ENCODE measurements at regions not wholly inside any gene's neighbourhood (a gene's known extent, or its start where the extent isn't known, plus 50 kb on each side); places are given as distances from the start of the nearest gene placed in this dataset.
A peak's percentile ranks its signal among the peaks of the same experiment; 100 is the strongest.
"Not testable (repeated sequence)": the region's sequence is repeated elsewhere in the genome, so short reads cannot be mapped to it uniquely, and the experiment has no call there.

- not testable (repeated sequence) for H3K4me3 Mint-ChIP-seq; H3K36me3 Mint-ChIP-seq; DNase-seq; H3K4me1 Mint-ChIP-seq; H3K27me3 Mint-ChIP-seq; ATAC-seq (replicated peaks); H3K27ac Mint-ChIP-seq
- peaks cover 11 to 13% of the 10 kb centered on the region in 2 donors for H3K9me3 Mint-ChIP-seq
These were observed 131.4 kb downstream of the IGLL1 start for GRCh38 chr22:23448499-23449288.

- H3K4me1 Mint-ChIP-seq: no peaks in the 10 kb centered on the region
- no peak for ATAC-seq (replicated peaks)
- H3K9me3 Mint-ChIP-seq: peaks cover 11 to 15% of the 10 kb centered on the region in 2 donors
- H3K36me3 Mint-ChIP-seq: peaks cover 2 to 7% of the 10 kb centered on the region in 2 donors
- H3K27me3 Mint-ChIP-seq: no peaks in the 10 kb centered on the region
- DNase-seq: no peak
- H3K27ac Mint-ChIP-seq: no peak overlapping the region
- H3K4me3 Mint-ChIP-seq: no peak overlapping the region
These were observed 133.2 kb downstream of the IGLL1 start for GRCh38 chr22:23446796-23447350.

DNA sequence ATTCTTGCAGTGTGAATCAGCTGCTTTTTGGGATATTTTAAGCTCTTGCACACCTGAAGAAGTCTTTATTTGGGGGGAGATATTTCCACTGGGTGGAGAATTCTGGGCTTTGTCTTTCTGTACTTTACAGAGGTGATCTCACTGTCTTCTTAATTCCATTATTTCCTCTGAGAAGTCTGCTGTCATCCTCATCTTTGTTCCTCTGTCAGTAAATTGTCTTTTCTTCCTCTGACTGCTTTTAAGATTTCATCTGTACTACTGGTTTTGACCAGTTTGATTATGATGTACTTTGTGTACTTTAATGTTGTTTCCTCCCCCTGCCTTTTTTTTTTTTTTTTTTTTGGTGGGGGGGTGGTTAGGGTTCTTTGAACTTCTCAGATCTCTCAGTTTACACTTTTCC lies 133.9 kb downstream of the IGLL1 start:
- not testable (repeated sequence) for H3K27ac Mint-ChIP-seq; ATAC-seq (replicated peaks); H3K27me3 Mint-ChIP-seq

DNA sequence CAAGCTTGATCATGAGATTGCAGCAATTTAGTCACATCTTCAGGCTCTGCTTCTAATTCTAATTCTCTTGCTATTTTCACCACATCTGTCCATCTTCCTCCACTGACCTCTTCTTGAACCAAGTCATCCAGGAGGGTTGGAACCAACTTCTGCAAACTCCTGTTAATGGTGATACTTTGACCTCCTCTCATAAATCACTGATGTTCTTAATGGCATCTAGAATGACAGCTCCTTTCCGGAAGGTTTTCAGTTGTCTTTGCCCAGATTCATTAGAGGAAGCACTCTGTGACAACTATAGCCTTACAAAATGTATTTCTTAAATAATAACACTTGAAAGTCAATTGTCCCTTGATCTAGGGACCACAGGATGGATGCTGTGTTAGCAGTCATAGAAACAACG lies 136.2 kb downstream of the IGLL1 start:
- H3K36me3 Mint-ChIP-seq; H3K27ac Mint-ChIP-seq; H3K27me3 Mint-ChIP-seq; DNase-seq; ATAC-seq (replicated peaks); H3K4me1 Mint-ChIP-seq; H3K4me3 Mint-ChIP-seq: not testable (repeated sequence)
- peaks cover 11 to 16% of the 10 kb centered on the region in 2 donors for H3K9me3 Mint-ChIP-seq

More for the DNA sequence above, 133.9 kb downstream of the IGLL1 start:
- not testable (repeated sequence) for H3K4me1 Mint-ChIP-seq, H3K4me3 Mint-ChIP-seq, H3K36me3 Mint-ChIP-seq, DNase-seq
- H3K9me3 Mint-ChIP-seq: peaks cover 11 to 16% of the 10 kb centered on the region in 2 donors

GRCh38 chr22:23439581-23439980 lies 140.5 kb downstream of the IGLL1 start:
- H3K9me3 Mint-ChIP-seq; H3K27me3 Mint-ChIP-seq; ATAC-seq (replicated peaks); H3K4me1 Mint-ChIP-seq; H3K27ac Mint-ChIP-seq; DNase-seq; H3K4me3 Mint-ChIP-seq; H3K36me3 Mint-ChIP-seq: not testable (repeated sequence)

DNA sequence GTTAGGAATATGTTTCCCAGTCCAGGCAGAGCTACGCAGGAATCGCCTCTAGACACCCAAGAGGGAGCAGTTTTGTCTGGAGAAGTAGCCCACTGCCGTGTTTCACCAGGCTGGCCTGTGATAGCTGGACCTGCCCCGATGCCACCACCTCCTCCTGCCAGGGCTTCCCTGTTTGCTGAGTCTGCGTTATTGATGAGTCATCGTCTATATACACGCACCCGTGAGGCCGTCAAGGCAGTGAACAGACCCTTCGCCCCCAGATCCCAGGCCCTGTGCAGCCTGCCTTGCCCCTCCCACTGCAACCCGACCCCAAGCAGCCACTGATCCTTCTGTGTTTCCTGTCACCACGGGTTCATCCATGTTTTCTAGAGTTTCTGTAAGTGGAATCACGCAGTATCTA lies 141.9 kb downstream of the IGLL1 start:
- Mint-ChIP-seq H3K9me3 (peaks cover 0 to 4% of the 10 kb centered on the region in 2 donors), H3K36me3 (no peaks in the 10 kb centered on the region), H3K4me1 (peaks cover 2 to 8% of the 10 kb centered on the region in 2 donors), H3K4me3 (no peak overlapping the region), H3K27ac (no peak overlapping the region), H3K27me3 (peaks cover 0 to 4% of the 10 kb centered on the region in 2 donors)
- no peak for DNase-seq
- ATAC-seq (replicated peaks): no peak

GRCh38 chr22:23437779-23438178 lies 142.3 kb downstream of the IGLL1 start:
- Mint-ChIP-seq H3K9me3 (peaks cover 0 to 4% of the 10 kb centered on the region in 2 donors), H3K27me3 (peaks cover 0 to 4% of the 10 kb centered on the region in 2 donors), H3K36me3 (no peaks in the 10 kb centered on the region), H3K27ac (no peak overlapping the region), H3K4me1 (peaks cover 5 to 13% of the 10 kb centered on the region in 2 donors), H3K4me3 (no peak overlapping the region)
- ATAC-seq (replicated peaks) (no peak), DNase-seq (no peak)

- H3K4me3 Mint-ChIP-seq; ATAC-seq (replicated peaks); H3K27me3 Mint-ChIP-seq; H3K9me3 Mint-ChIP-seq; H3K27ac Mint-ChIP-seq; H3K36me3 Mint-ChIP-seq; DNase-seq: not testable (repeated sequence)
- H3K4me1 Mint-ChIP-seq: peaks cover 5 to 18% of the 10 kb centered on the region in 2 donors
These were observed 143.0 kb downstream of the IGLL1 start for GRCh38 chr22:23437107-23437395.

DNA sequence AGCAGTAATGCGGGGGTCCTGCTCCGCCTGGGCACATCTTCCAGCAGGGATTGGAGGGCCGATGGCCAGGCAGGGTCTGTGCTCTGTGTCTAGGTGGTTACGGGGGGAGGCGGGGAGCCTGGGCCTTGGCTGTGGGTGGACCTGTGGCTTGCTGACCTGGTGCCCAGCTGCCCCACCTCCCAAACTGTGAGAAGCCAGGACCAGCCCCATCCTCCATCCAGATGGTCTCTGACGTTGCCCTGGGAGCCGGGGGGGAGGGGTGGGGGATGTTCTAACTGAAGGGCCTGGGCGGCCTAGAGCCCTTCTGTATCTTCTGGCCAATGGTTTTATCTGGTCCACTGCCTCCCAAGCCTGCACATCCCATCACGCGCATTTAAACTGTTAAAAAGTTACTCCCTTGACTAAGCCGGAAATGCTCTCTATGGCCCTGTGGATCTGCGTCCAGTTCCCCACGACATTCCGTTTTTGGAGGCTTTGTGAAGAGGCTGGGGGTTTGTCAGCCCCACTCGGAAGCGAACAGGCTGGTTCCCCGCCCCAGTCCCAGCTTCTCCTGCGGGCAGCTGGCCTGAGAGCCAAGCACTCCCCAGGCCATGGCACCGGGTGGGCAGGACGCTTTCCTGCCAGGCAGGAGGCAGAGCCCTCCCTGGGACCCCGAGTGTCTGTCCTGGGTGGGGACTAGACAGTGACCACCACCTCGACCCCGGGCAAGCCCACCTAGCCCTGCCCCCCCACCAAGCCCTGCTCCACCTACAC lies 143.6 kb downstream of the IGLL1 start:
- not testable (repeated sequence) for H3K4me3 Mint-ChIP-seq; H3K27me3 Mint-ChIP-seq; H3K9me3 Mint-ChIP-seq; ATAC-seq (replicated peaks); H3K36me3 Mint-ChIP-seq; H3K27ac Mint-ChIP-seq; DNase-seq
- H3K4me1 Mint-ChIP-seq: peaks cover 7 to 18% of the 10 kb centered on the region in 2 donors

DNA sequence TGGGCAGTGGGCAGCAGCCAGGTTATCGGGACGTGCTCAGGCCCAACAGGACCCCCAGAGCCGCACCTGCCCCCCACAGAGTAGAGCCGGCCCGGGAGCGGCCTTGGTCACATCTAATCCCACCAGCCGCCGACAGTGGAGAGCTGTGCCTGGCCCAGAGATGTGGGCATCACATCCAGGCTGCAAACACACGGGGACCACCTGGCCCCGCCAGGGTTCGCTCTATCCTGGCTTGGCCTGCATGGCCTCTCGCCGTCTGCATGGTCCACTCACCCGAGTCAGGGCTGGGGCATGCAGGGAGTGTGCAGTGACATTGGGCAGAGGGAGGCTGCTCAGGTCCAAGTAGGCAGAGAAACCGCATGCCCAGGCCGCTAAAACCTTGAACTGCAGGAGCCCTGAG lies 144.9 kb downstream of the IGLL1 start:
- H3K36me3 Mint-ChIP-seq; H3K4me3 Mint-ChIP-seq; H3K9me3 Mint-ChIP-seq; ATAC-seq (replicated peaks); DNase-seq; H3K27ac Mint-ChIP-seq: not testable (repeated sequence)
- H3K27me3 Mint-ChIP-seq: peaks cover 4 to 11% of the 10 kb centered on the region in 2 donors
- peaks cover 7 to 19% of the 10 kb centered on the region in 2 donors for H3K4me1 Mint-ChIP-seq

GRCh38 chr22:23434198-23434830 lies 145.8 kb downstream of the IGLL1 start:
- H3K4me1 Mint-ChIP-seq: peaks cover 7 to 25% of the 10 kb centered on the region in 2 donors
- not testable (repeated sequence) for H3K27ac Mint-ChIP-seq; DNase-seq; H3K4me3 Mint-ChIP-seq; ATAC-seq (replicated peaks)
- peaks cover 4 to 11% of the 10 kb centered on the region in 2 donors for H3K27me3 Mint-ChIP-seq
- H3K9me3 Mint-ChIP-seq: peaks cover 5 to 11% of the 10 kb centered on the region in 2 donors
- peaks cover 0 to 15% of the 10 kb centered on the region in 2 donors for H3K36me3 Mint-ChIP-seq

GRCh38 chr22:23433127-23434005 lies 146.7 kb downstream of the IGLL1 start:
- peaks cover 7 to 25% of the 10 kb centered on the region in 2 donors for H3K4me1 Mint-ChIP-seq
- DNase-seq (peak; percentile 35), ATAC-seq (replicated peaks) (peak; percentile 97)
- H3K4me3 Mint-ChIP-seq: peak overlapping the region; percentile 66 to 78
- H3K36me3 Mint-ChIP-seq: peaks cover 0 to 15% of the 10 kb centered on the region in 2 donors
- peaks cover 5 to 11% of the 10 kb centered on the region in 2 donors for H3K9me3 Mint-ChIP-seq
- not testable (repeated sequence) for H3K27ac Mint-ChIP-seq
- peaks cover 4 to 11% of the 10 kb centered on the region in 2 donors for H3K27me3 Mint-ChIP-seq

DNA sequence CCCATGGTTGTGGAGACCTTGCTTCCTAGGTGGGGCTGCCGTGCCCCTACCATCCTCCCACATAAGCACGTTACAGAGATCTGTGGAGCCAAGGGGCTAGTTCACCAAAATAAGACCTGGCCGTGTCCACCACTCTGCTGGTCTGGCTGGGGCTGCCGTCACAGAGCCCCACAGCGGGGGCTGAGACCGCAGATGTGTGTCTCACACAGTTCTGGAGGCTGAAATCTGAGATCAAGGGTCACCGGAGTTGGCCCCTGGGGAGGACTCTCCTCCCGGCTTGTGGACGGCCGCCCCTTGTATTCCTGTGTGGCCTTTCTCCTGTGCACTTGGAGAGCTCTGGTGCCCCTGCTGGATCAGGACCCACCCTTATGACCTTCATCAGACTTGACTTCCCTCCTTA lies 147.4 kb downstream of the IGLL1 start:
- H3K36me3 Mint-ChIP-seq: peaks cover 0 to 15% of the 10 kb centered on the region in 2 donors
- not testable (repeated sequence) for H3K27ac Mint-ChIP-seq; ATAC-seq (replicated peaks); DNase-seq
- H3K9me3 Mint-ChIP-seq: peaks cover 5 to 11% of the 10 kb centered on the region in 2 donors
- peak overlapping the region in 1 of 2 donors; percentile 66 for H3K4me3 Mint-ChIP-seq
- H3K27me3 Mint-ChIP-seq: peaks cover 4 to 11% of the 10 kb centered on the region in 2 donors
- H3K4me1 Mint-ChIP-seq: peaks cover 7 to 25% of the 10 kb centered on the region in 2 donors

All from stimulated activated naive B cell treated with anti-CD40 and anti-IgM and Interleukin-4, amounts not matched to agents 10 μg/mL and 1 μg/mL and 100 μg/mL, for 72 hours (primary cell).